Transverse colon (tissue), 4 donors: ENCODE measurements at regions not wholly inside any gene's neighbourhood (a gene's known extent, or its start where the extent isn't known, plus 50 kb on each side); places are given as distances from the start of the nearest gene placed in this dataset.

Source experiments
- POLR2A ChIP-seq: fragments of 450-650 bp; IDR thresholded peaks from one replicate; pipeline ENCODE4 v1.6.1; 2016; ENCODE audit warnings: antibody characterized with exemption, mild to moderate bottlenecking, moderate library complexity
- POLR2AphosphoS5 ChIP-seq, 3 donors: sonication (generic); formaldehyde crosslinking; IDR thresholded peaks; one replicate each; pipeline ENCODE4 v1.6.1; 2016; ENCODE audit warnings: antibody characterized with exemption in 3 of 3
- TF ChIP-seq, protein P1 (sequence below), 5 experiments: fragments of 200-600 bp in 3 of 5; fragments of 450-650 bp in 2 of 5; sonication (generic) in 3 of 5; IDR thresholded peaks; 1 replicate in 2 of 5; 2 replicates in 3 of 5; pipeline ENCODE4 v1.5.1; 2016 to 2017; ENCODE audit warnings: antibody characterized with exemption in 5 of 5, inconsistent platforms in 3 of 5, mild to moderate bottlenecking in 2 of 5, moderate library complexity in 1 of 5

DNA sequence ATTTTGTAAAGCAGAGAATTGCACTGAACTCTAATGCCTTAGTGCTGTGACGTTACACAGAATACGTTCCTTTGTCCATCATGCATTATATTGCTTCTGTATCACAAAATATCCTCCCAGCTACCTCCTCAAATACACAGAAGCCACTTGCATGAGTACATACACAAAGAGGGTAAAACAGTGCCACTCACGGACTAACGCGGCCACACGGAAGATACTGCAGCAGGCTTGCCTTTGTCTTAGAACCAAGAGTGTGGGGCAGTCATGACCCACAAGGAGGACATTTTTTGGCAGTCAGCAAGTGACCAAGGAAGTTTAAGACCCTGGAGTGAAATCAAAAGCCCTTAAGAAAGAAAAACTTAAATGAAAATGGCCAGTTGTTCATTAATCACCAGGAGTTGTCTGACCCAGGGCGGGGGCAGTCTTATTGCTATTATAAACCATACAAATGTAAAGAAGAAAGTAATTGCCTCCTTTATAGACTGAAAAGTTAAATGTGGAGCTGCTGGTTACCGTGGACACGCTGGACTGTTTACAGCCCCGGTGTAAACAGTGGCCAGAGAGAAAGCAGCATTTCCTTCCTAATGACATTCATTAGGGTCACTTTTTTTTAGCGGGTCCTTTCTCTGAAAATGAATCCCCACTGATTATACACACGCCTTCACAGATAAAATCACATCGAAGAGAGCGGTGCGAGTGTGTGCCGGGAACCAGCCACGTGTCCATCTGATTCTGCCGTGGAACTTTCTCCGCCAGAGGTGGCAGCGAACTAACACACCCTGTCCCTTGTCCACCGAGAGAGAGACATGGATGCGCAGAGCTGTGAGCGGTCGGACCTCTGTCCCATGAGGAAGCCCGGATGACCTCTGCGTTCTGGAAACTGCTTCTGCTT, 66.8 kb downstream of the SOX1 start:
- TF ChIP-seq POLR2A (no peak), POLR2AphosphoS5 (IDR thresholded peaks at IDR 0.05) (no peak)
- TF ChIP-seq, protein P1, sequence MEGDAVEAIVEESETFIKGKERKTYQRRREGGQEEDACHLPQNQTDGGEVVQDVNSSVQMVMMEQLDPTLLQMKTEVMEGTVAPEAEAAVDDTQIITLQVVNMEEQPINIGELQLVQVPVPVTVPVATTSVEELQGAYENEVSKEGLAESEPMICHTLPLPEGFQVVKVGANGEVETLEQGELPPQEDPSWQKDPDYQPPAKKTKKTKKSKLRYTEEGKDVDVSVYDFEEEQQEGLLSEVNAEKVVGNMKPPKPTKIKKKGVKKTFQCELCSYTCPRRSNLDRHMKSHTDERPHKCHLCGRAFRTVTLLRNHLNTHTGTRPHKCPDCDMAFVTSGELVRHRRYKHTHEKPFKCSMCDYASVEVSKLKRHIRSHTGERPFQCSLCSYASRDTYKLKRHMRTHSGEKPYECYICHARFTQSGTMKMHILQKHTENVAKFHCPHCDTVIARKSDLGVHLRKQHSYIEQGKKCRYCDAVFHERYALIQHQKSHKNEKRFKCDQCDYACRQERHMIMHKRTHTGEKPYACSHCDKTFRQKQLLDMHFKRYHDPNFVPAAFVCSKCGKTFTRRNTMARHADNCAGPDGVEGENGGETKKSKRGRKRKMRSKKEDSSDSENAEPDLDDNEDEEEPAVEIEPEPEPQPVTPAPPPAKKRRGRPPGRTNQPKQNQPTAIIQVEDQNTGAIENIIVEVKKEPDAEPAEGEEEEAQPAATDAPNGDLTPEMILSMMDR (IDR thresholded peaks at IDR 0.05) = no peak
